Activated CD8-positive, alpha-beta memory T cell treated with anti-CD3 and anti-CD28 coated beads, Interleukin-2, amount 10 ng/mL, durations not matched to agents 7 days and 5 days (primary cell): ENCODE measurements at regions not wholly inside any gene's neighbourhood (a gene's known extent, or its start where the extent isn't known, plus 50 kb on each side); places are given as distances from the start of the nearest gene placed in this dataset.

ENCODE experiments used
- ATAC-seq: fragments of 150-1000 bp; cut with Tn5 transposase; one replicate; pipeline ENCODE4 v1.10.0; 2021; ENCODE audit warnings: moderate library complexity
- CTCF ChIA-PET: fragments of 350-600 bp; sonication (Branson Sonifier 250); formaldehyde crosslinking; loops from one replicate; lab custom pipeline; 2021; ENCODE audit warnings: antibody characterized with exemption; lab: Charles Lee
- DNase-seq: peaks from one replicate; pipeline ENCODE4 v3.0.0-alpha.2; 2020
- H3K27ac Mint-ChIP-seq: one replicate; pipeline ENCODE4 v1.8.0; 2021; ENCODE audit warnings: mild to moderate bottlenecking, mixed read lengths
- H3K27me3 Mint-ChIP-seq: one replicate; pipeline ENCODE4 v1.8.0; 2021; ENCODE audit warnings: mixed read lengths
- H3K36me3 Mint-ChIP-seq: one replicate; pipeline ENCODE4 v1.8.0; 2021; ENCODE audit warnings: mild to moderate bottlenecking, mixed read lengths
- H3K4me1 Mint-ChIP-seq: one replicate; pipeline ENCODE4 v1.8.0; 2021; ENCODE audit warnings: mixed read lengths
- H3K4me3 Mint-ChIP-seq: one replicate; pipeline ENCODE4 v1.8.0; 2021; ENCODE audit warnings: mild to moderate bottlenecking, moderate library complexity, mixed read lengths
- H3K9me3 Mint-ChIP-seq: one replicate; pipeline ENCODE4 v1.8.0; 2022; ENCODE audit warnings: low read depth, mixed read lengths

DNA sequence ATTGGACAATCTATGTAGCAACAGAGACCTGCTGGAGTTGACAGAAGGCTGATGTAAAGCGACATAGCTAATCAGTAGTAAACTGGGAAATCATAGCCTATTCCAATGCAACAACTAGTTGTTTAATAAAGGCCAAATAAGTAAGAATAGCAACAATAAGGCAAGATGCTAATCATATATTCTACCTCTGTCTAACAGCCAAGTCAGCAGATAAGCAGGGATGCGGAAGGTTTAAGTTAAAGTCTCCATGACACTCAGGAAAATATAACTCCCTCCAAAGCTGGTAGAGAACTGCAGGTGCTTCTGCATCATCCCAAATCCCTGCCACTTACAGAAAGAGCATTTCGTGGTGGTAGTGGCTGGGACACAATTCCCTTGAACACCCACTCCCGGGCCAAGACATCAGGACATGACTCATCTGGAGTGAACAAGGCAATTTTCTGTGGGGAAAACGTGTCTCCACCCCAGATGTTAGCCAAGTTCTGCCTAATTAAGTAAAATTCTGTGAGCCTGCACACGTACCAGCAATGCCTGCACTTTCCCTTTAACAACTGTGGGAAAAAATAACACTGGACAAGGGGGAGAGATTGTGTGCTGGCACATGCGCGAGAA lies 413.6 kb upstream of the ID2 start:
- ATAC-seq (no peak), DNase-seq (no peak)
- Mint-ChIP-seq H3K27me3 (no peaks in the 10 kb centered on the region), H3K9me3 (peaks cover 9% of the 10 kb centered on the region), H3K36me3 (peaks cover 11% of the 10 kb centered on the region), H3K4me1 (peaks cover 9% of the 10 kb centered on the region), H3K4me3 (no peak overlapping the region), H3K27ac (no peak overlapping the region)
- CTCF ChIA-PET: no interaction called here

DNA sequence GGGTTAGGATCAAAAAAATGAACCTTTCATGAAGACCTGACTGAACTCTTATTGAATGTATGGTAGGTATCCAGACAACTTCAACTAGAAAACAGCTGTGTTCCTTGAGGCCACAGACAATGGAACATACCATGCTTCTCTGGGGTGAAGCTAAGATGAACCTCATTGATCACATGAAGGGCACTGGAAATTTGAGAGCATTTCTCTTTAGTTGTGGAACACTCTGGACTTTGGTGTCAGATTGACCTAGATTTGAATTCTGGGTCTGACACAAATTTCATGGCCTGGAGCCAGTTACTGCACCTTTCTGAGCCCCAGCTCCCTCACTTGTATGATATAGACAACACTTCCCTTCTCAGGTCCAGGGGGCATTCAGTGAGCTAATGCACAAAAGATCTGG lies 411.2 kb upstream of the ID2 start:
- no peak overlapping the region for H3K4me3 Mint-ChIP-seq
- CTCF ChIA-PET: interaction anchor here (1.3 kb wide), 1 partner anchor 10 kb away, joined by 4 read pairs; no protein-coding TSS in a partner anchor
- peaks cover 19% of the 10 kb centered on the region for H3K36me3 Mint-ChIP-seq
- no peak overlapping the region for H3K27ac Mint-ChIP-seq
- H3K9me3 Mint-ChIP-seq: peaks cover 10% of the 10 kb centered on the region
- no peak for ATAC-seq
- DNase-seq: no peak
- peaks cover 2% of the 10 kb centered on the region for H3K27me3 Mint-ChIP-seq
- H3K4me1 Mint-ChIP-seq: peaks cover 15% of the 10 kb centered on the region

DNA sequence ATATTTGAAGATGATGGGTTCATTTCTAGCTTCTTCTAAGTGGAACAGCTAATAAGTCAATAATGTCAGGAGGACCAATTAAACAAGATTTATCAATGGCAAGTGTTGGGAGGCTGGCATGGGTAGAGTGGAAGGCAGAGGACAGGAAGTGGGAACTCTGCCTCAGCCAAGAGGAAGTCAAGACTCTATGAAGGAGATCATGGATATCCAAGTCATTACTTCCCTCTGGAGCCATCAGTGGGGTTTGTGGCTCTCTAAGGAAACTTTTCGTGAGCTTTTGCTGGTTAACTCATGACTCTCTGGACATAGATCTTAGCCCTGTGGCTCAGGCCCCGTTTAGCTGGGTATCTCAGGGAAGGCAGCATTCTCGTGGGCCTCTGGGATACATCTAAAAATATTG lies 410.4 kb upstream of the ID2 start:
- Mint-ChIP-seq H3K27me3 (peaks cover 2% of the 10 kb centered on the region), H3K27ac (no peak overlapping the region), H3K9me3 (peaks cover 13% of the 10 kb centered on the region), H3K36me3 (peaks cover 22% of the 10 kb centered on the region), H3K4me1 (peaks cover 15% of the 10 kb centered on the region), H3K4me3 (no peak overlapping the region)
- CTCF ChIA-PET: interaction anchor here (1.3 kb wide), 1 partner anchor 11 kb away, joined by 4 read pairs; no protein-coding TSS in a partner anchor
- no peak for DNase-seq
- ATAC-seq: no peak

DNA sequence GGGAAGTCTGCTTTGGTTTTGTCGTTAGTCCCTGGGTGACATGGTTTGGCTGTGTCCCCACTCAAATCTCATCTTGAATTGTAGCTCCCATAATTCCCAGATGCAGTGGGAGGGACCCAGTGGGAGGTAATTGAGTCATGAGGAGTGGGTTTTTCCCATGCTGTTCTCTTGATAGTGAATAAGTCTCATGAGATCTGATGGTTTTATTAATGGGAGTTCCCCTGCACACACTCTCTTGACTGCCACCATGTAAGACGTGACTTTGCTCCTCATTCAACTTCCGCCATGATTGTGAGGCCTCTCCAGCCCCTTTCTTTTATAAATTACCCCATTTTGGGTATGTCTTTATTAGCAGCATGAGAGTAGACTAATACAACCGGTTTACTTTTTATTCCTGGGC lies 405.8 kb upstream of the ID2 start:
- Mint-ChIP-seq H3K9me3 (peaks cover 13% of the 10 kb centered on the region), H3K27me3 (peaks cover 2% of the 10 kb centered on the region), H3K4me3 (no peak overlapping the region), H3K27ac (no peak overlapping the region), H3K4me1 (peaks cover 14% of the 10 kb centered on the region), H3K36me3 (peaks cover 21% of the 10 kb centered on the region)
- ATAC-seq (no peak), DNase-seq (no peak)
- CTCF ChIA-PET: no interaction called here

DNA sequence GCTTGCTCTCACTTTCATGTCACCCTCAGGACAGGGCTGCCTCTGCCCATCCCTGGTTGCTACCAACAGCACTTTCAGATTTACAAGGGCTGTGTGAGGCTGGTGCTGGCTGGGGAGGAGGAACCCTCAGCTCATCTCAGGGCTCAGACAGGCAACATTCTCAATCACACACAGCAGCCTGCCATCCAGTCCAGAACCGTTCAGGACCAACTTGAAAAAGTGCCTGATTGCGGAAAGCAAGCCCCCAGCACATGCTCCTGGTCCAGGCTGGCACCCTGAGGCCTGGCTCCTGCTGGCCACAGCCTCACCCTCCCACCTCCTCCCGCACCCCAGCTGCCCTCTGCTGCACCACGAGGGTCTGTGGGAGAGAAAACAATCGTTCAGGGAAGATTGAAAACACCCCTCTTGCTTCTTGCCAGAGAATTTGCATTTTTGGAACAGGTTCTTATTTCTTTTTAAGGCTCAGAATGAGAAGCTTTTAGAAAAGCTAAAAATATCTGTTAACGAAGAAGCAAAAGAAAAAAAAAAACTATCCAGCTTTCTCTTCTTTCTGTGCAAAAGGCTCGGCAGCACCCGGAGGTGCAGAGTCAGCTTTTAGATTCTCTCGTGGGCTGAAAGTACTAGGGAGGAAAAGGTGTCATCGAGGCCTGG lies 403.8 kb upstream of the ID2 start:
- DNase-seq (no peak), ATAC-seq (no peak)
- Mint-ChIP-seq H3K4me3 (no peak overlapping the region), H3K27ac (no peak overlapping the region), H3K27me3 (peaks cover 2% of the 10 kb centered on the region), H3K4me1 (peaks cover 23% of the 10 kb centered on the region), H3K36me3 (peaks cover 13% of the 10 kb centered on the region), H3K9me3 (peaks cover 4% of the 10 kb centered on the region)
- CTCF ChIA-PET: no interaction called here

DNA sequence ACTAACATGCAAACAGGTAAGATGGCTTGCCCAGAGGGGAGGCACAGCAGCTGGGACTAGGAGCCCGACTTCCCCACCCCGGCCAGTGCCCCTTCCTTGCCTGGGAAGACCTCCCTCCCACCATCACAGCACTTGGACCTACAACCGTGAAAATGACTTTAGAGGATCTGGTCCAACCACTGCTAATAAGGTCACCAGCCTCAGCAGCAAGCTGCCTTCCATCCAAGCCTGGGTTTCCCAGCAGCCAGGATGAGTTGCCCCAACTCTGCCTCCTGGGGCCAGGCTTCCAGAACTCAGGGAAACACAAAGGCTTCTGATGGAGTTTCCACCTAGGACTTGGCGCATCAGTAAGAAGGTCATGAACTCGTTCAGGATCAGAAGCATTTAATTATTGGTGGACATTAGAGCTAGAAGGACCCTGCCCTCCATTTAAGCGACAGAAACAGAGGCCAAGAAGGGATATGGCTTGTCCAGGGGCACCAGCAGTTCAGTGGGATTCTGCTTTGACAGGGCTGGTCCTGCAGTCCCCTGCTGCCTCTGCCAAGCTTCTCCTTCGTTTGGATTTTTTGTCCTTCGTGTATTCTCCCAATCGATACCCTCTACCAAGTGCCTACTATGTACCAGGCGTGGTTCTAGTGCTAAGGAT lies 403.0 kb upstream of the ID2 start:
- Mint-ChIP-seq H3K27ac (no peak overlapping the region), H3K36me3 (peaks cover 12% of the 10 kb centered on the region), H3K4me1 (peaks cover 23% of the 10 kb centered on the region), H3K27me3 (peaks cover 2% of the 10 kb centered on the region), H3K4me3 (no peak overlapping the region), H3K9me3 (peaks cover 4% of the 10 kb centered on the region)
- CTCF ChIA-PET: no interaction called here
- DNase-seq (no peak), ATAC-seq (no peak)

DNA sequence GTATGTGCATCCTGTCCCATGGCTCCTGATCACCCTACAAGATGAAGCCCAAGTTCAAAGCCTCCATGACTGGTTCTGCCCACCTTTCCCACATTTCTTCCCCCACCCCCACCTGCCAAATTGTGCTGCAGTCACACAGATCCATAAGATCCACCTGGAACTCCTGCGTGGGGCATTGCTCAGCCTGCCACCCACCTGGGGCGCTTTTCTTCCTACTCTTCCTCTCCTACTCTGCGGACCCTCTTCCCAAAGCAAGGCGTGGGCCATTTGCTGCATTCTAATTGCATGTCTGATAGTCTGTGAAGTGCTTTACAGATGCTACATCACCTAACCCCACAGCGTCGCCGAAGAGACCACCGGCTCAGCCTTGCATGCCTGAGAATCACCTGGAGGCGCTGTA lies 402.4 kb upstream of the ID2 start:
- CTCF ChIA-PET: no interaction called here
- ATAC-seq: no peak
- Mint-ChIP-seq H3K9me3 (peaks cover 4% of the 10 kb centered on the region), H3K36me3 (peaks cover 12% of the 10 kb centered on the region), H3K27ac (no peak overlapping the region), H3K4me1 (peaks cover 27% of the 10 kb centered on the region), H3K4me3 (no peak overlapping the region), H3K27me3 (peaks cover 2% of the 10 kb centered on the region)
- peak; percentile 8 for DNase-seq

DNA sequence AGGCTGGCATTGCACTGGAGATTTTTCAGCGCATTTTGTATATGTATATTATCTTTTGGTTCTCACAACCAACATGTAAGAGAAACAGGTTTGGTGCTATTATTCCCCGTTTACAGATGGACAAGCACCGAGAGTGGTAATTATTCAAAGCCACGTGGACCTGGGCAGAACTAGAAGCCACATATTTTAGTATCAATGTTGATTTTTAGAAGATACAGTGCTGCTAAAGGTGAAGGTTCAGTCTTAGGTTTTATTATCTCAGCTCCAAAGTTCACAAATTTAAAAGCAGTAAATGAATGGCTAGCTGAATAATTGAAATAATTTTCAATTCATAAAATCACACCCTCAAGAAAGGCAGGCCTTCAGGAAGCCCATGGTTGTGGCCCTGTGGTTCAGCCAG lies 400.6 kb upstream of the ID2 start:
- peaks cover 3% of the 10 kb centered on the region for H3K36me3 Mint-ChIP-seq
- H3K4me3 Mint-ChIP-seq: peak overlapping the region; percentile 41
- CTCF ChIA-PET: no interaction called here
- no peak overlapping the region for H3K27ac Mint-ChIP-seq
- no peak for DNase-seq
- H3K9me3 Mint-ChIP-seq: no peaks in the 10 kb centered on the region
- H3K27me3 Mint-ChIP-seq: no peaks in the 10 kb centered on the region
- peaks cover 28% of the 10 kb centered on the region for H3K4me1 Mint-ChIP-seq
- no peak for ATAC-seq

DNA sequence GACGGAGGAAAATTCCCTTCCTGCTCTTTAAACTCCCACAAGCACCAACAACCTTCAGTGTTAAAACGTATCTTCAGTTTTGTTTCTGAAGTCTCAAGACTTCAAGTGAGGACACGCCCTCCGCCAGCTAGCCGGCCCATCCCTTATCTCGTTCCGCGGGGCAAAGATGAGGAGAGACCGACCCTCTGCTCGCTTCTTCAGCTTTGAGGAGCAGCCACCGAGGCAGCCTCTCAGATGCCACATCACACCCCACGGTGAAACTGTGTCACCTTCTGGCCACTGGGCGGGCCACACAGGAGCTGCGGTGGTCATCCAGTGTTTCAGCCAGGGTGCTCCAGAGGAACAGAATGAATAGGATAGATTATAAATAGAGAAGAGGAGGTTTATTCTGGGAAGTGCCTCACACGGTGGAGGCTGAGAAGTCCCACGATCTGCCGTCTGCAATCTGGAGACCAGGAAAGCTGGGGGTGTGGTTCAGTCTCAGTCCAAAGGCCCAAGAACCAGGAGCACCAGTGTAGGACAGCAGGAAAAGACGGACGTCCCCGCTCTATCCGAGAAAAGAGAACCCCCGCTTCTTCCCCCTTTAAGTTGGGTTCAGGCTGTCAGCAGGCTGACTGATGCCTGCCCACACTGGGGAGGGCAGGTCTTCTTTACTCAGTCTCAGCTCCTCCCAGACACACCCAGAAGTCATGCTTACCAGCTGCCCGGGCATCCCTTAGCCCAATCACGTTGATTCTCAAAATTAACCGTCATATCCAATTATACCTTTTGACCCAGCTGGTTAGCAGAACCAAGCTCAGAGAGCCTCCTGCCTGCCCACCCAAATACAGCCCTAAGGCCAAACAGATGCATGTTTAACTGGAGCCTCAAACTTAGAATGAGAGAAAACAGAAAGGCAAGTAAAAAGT lies 399.7 kb upstream of the ID2 start:
- CTCF ChIA-PET: interaction anchor here (0.9 to 1.3 kb wide), 4 partner anchors 19 to 400 kb away, joined by 3 to 4 read pairs (median 3); partner anchors contain the start of gene ID2
- Mint-ChIP-seq H3K4me3 (peak overlapping the region; percentile 41), H3K4me1 (peaks cover 28% of the 10 kb centered on the region), H3K36me3 (peaks cover 4% of the 10 kb centered on the region), H3K27ac (peak overlapping the region; percentile 64), H3K9me3 (no peaks in the 10 kb centered on the region), H3K27me3 (no peaks in the 10 kb centered on the region)
- peak; percentile 75 for ATAC-seq
- DNase-seq: no peak

DNA sequence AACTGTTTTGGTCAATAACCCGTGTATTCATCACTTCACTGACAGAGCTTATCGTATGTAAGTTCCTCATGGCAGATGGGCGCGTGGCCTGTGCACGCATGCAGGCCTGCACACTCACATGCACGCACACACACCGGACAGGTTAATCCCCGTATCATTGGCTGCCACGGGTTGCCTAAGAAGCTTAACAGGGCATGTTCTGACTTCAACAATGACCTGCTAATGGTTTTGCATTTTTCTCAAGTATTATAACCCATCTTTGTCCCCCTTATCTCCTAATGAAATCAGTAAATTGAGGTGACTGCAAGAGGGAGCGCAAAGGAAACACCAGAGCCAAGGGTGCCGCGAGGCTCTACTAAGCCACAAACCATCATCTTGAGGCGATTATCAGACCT lies 399.0 kb upstream of the ID2 start:
- Mint-ChIP-seq H3K4me3 (no peak overlapping the region), H3K4me1 (peaks cover 28% of the 10 kb centered on the region), H3K36me3 (peaks cover 7% of the 10 kb centered on the region), H3K27ac (peak overlapping the region; percentile 64), H3K27me3 (peaks cover 4% of the 10 kb centered on the region), H3K9me3 (no peaks in the 10 kb centered on the region)
- CTCF ChIA-PET: interaction anchor here (0.9 to 1.3 kb wide), 4 partner anchors 18 to 399 kb away, joined by 3 to 4 read pairs (median 3); partner anchors contain the start of gene ID2
- peak; percentile 50 for DNase-seq
- peak; percentile 48 for ATAC-seq

DNA sequence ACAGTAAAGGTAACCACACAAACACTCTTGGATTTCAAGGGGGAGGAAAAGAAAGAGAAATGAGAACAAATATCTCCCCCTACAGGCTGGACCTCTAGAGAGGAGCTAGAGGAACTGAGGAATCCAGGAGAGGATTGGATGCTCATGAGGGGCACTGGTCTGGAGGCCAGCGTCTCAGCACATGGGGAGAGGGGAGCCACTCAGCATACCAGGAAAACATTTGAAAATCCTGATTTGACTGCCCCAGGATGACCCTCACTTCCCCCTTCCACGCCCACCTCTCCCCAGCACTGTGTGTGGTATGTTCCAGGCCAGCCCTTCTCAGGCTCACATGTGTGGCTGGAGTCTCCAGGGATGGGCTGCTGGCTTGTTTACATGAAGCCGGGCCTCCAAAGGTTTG lies 396.8 kb upstream of the ID2 start:
- Mint-ChIP-seq H3K27ac (no peak overlapping the region), H3K27me3 (peaks cover 4% of the 10 kb centered on the region), H3K4me3 (no peak overlapping the region), H3K36me3 (peaks cover 17% of the 10 kb centered on the region), H3K9me3 (peaks cover 4% of the 10 kb centered on the region), H3K4me1 (peaks cover 30% of the 10 kb centered on the region)
- DNase-seq (no peak), ATAC-seq (no peak)
- CTCF ChIA-PET: interaction anchor here (1.1 to 1.4 kb wide), 4 partner anchors 16 to 365 kb away, joined by 3 to 4 read pairs (median 4); no protein-coding TSS in a partner anchor

DNA sequence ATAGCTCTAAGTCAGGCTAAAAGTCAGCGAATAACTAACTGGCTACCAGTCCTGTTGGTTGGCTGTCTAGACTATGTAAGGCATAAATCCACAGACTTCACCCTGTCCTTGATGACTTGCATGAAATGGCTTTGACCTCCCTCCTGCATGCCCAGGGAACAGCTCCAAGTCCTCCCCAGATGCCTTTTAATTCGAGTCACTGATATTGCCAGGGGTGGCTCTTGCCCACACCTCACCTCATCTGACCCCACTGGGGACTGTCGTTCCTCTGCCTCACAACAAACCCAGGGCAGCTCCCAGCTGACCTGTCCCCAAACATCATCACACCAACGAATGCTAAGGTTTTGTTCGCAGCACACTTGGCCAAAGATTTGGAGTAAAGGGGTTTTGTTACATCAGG lies 396.0 kb upstream of the ID2 start:
- H3K27me3 Mint-ChIP-seq: peaks cover 4% of the 10 kb centered on the region
- H3K27ac Mint-ChIP-seq: no peak overlapping the region
- DNase-seq: no peak
- CTCF ChIA-PET: interaction anchor here (1.2 to 1.3 kb wide), 2 partner anchors 15 to 30 kb away, joined by 3 to 4 read pairs; no protein-coding TSS in a partner anchor
- ATAC-seq: no peak
- peaks cover 4% of the 10 kb centered on the region for H3K9me3 Mint-ChIP-seq
- peaks cover 30% of the 10 kb centered on the region for H3K4me1 Mint-ChIP-seq
- no peak overlapping the region for H3K4me3 Mint-ChIP-seq
- peaks cover 17% of the 10 kb centered on the region for H3K36me3 Mint-ChIP-seq

DNA sequence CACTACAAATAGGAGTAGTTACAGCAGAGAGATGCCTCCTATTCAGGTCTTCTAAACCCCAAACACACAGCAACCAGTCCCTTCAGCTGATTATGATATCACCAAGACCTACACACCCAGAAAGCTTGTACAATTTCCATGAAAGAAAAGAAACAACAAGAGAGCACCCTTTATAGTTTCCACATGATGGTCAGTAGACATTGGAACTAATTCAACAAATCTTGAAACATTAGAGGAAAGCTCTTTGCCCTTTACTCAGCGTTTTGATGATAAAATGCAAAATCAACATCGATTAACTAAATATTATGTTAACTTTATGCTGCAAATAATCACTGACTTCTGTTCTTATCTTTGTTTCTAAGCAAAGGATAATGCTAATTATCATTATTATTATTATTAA lies 393.6 kb upstream of the ID2 start:
- Mint-ChIP-seq H3K4me1 (peaks cover 26% of the 10 kb centered on the region), H3K27me3 (peaks cover 15% of the 10 kb centered on the region), H3K4me3 (no peak overlapping the region), H3K9me3 (peaks cover 4% of the 10 kb centered on the region), H3K27ac (no peak overlapping the region), H3K36me3 (peaks cover 21% of the 10 kb centered on the region)
- CTCF ChIA-PET: no interaction called here
- ATAC-seq (no peak), DNase-seq (no peak)
